HL-60 (cell line): ENCODE measurements at regions not wholly inside any gene's neighbourhood (a gene's known extent, or its start where the extent isn't known, plus 50 kb on each side); places are given as distances from the start of the nearest gene placed in this dataset.

Experiments used
- DNase-seq, 2 experiments: peaks; one replicate each; pipeline ENCODE4 v3.0.0-alpha.2; 2010 to 2020; ENCODE audit warnings: low read depth in 1 of 2, low spot score in 1 of 2
- H3K27ac ChIP-seq: fragments of 250-450 bp; sonication (Bioruptor Pico); replicated peaks from 2 replicates; pipeline ENCODE4 v1.5.1; 2020; ENCODE audit warnings: mild to moderate bottlenecking, moderate library complexity
- H3K27me3 ChIP-seq: fragments of 250-450 bp; sonication (Bioruptor Pico); 2 replicates; pipeline ENCODE4 v1.5.1; 2021; ENCODE audit warnings: mild to moderate bottlenecking, moderate library complexity; ENCODE audit not compliant: insufficient read depth, poor library complexity, severe bottlenecking
- H3K4me3 ChIP-seq: replicated peaks from 2 replicates; pipeline ENCODE4 v1.5.1; 2011; ENCODE audit warnings: mild to moderate bottlenecking, control low read depth, low read length; ENCODE audit not compliant: insufficient read depth
- GABPA ChIP-seq: IDR thresholded peaks from 2 replicates; pipeline ENCODE4 v1.6.1; 2012; ENCODE audit warnings: low read depth
- POLR2AphosphoS5 ChIP-seq: IDR thresholded peaks from 2 replicates; pipeline ENCODE4 v1.6.1; 2012; ENCODE audit warnings: low read depth
- SPI1 ChIP-seq: IDR thresholded peaks from 2 replicates; pipeline ENCODE4 v1.6.1; 2012; ENCODE audit warnings: low read depth, mild to moderate bottlenecking, borderline replicate concordance
- TF ChIP-seq, protein P1 (sequence below): IDR thresholded peaks from one replicate; pipeline ENCODE4 v1.5.1; 2011; ENCODE audit warnings: low read length, control low read depth, inconsistent platforms; ENCODE audit not compliant: insufficient read depth
- TF ChIP-seq, protein P2 (sequence below): IDR thresholded peaks from 2 replicates; pipeline ENCODE4 v1.6.1; 2012; ENCODE audit warnings: low read depth; ENCODE audit not compliant: insufficient replicate concordance

DNA sequence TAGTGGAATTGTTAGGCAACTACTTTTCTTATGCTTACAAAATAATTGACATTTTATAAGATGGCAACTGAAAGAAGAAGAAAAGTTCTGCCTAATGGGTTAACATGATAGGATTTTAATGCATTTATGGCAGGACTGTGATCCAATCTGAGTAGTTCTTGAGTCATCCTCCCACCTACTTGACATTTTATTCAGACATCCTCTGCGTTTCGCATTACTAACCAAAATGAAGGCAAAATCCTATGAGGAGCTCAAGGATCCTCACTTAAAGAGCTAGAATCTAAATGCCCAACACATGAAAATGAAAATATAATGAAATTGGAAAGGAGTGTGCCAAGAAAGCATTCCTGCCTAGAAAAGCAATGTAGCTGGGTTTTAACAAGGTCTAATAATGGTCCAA lies 581.1 kb upstream of the SEMA6D start:
- DNase-seq, result no peak
- TF ChIP-seq, protein P1, sequence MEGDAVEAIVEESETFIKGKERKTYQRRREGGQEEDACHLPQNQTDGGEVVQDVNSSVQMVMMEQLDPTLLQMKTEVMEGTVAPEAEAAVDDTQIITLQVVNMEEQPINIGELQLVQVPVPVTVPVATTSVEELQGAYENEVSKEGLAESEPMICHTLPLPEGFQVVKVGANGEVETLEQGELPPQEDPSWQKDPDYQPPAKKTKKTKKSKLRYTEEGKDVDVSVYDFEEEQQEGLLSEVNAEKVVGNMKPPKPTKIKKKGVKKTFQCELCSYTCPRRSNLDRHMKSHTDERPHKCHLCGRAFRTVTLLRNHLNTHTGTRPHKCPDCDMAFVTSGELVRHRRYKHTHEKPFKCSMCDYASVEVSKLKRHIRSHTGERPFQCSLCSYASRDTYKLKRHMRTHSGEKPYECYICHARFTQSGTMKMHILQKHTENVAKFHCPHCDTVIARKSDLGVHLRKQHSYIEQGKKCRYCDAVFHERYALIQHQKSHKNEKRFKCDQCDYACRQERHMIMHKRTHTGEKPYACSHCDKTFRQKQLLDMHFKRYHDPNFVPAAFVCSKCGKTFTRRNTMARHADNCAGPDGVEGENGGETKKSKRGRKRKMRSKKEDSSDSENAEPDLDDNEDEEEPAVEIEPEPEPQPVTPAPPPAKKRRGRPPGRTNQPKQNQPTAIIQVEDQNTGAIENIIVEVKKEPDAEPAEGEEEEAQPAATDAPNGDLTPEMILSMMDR, result no peak
- TF ChIP-seq SPI1, result no peak
- Histone ChIP-seq H3K27ac (no peak overlapping the region), H3K27me3 (no peaks in the 10 kb centered on the region), H3K4me3 (no peak overlapping the region)

DNA sequence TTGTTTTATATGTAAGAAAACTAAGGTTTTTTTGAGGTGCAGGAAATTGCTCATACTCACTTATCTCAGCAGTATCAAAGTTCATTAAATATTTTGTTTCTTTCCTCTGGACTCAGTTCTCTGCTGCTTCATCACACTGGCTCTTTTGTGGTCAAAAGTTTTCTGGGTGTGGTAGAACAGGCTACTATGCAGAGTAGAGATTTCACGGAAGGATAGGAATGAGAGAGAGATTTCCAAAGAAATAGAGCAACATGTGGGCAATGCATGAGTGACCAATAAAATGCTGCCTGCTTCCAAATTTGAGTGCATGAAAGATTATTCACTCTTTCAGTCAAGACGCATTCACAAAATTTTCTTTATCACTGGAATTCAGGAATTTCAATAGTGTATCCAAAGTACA lies 577.3 kb upstream of the SEMA6D start:
- TF ChIP-seq POLR2AphosphoS5, result no peak
- TF ChIP-seq GABPA, result no peak
- no peak for TF ChIP-seq SPI1
- TF ChIP-seq, protein P1, result no peak
- TF ChIP-seq, protein P2, sequence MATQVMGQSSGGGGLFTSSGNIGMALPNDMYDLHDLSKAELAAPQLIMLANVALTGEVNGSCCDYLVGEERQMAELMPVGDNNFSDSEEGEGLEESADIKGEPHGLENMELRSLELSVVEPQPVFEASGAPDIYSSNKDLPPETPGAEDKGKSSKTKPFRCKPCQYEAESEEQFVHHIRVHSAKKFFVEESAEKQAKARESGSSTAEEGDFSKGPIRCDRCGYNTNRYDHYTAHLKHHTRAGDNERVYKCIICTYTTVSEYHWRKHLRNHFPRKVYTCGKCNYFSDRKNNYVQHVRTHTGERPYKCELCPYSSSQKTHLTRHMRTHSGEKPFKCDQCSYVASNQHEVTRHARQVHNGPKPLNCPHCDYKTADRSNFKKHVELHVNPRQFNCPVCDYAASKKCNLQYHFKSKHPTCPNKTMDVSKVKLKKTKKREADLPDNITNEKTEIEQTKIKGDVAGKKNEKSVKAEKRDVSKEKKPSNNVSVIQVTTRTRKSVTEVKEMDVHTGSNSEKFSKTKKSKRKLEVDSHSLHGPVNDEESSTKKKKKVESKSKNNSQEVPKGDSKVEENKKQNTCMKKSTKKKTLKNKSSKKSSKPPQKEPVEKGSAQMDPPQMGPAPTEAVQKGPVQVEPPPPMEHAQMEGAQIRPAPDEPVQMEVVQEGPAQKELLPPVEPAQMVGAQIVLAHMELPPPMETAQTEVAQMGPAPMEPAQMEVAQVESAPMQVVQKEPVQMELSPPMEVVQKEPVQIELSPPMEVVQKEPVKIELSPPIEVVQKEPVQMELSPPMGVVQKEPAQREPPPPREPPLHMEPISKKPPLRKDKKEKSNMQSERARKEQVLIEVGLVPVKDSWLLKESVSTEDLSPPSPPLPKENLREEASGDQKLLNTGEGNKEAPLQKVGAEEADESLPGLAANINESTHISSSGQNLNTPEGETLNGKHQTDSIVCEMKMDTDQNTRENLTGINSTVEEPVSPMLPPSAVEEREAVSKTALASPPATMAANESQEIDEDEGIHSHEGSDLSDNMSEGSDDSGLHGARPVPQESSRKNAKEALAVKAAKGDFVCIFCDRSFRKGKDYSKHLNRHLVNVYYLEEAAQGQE, result no peak
- no peak overlapping the region for H3K4me3 ChIP-seq
- no peak overlapping the region for H3K27ac ChIP-seq

DNA sequence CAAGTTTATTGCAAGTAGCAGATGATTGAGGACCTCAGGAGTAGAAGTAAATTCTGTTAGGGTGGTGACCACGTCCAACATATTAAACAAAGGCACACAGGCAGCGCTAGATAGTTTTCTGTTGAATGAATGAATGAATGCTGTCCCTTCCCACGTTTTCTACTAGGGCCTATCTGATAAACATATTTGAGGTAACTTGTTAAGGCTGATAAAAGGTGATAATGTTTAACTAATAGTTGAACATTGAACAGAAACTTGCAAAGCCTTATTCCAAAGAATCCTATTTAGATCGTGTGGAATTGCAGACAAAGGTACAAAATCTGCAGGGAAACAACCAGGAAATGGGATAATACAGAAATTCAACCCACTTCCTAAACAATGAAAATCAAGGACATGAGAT lies 559.5 kb upstream of the SEMA6D start:
- DNase-seq, result no peak
- H3K27me3 ChIP-seq, result no peaks in the 10 kb centered on the region
- TF ChIP-seq POLR2AphosphoS5, result no peak
- TF ChIP-seq GABPA, result no peak
- TF ChIP-seq, protein P2, result no peak
- TF ChIP-seq SPI1, result no peak
- TF ChIP-seq, protein P1, result no peak
- H3K4me3 ChIP-seq, result no peak overlapping the region
- H3K27ac ChIP-seq, result no peak overlapping the region

More for the DNA sequence above, 577.3 kb upstream of the SEMA6D start:
- no peaks in the 10 kb centered on the region for H3K27me3 ChIP-seq
- no peak for DNase-seq

DNA sequence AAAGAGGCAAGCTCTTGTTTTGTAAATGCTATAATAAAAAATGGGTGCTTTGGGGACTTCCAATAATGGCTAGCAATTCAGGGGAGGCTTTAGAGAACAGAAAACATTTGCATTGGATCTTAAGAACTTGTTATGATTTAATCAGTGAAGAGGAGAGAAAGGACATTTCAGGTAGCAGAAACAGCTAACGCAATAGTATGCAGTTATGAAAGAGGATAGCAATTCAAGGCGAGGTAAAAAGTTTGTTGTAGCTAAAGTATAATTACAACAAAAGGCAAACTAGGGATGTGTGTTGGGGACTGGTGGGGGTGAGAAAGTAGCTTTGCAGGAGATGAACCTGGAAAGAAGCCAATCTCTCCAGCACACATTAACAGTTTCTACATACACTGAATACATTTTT lies 558.7 kb upstream of the SEMA6D start:
- H3K27ac ChIP-seq, result no peak overlapping the region
- H3K4me3 ChIP-seq, result no peak overlapping the region
- H3K27me3 ChIP-seq, result no peaks in the 10 kb centered on the region
- no peak for DNase-seq
- TF ChIP-seq, protein P1, result no peak
- TF ChIP-seq POLR2AphosphoS5, result no peak
- no peak for TF ChIP-seq GABPA
- TF ChIP-seq, protein P2, result no peak
- no peak for TF ChIP-seq SPI1
